GDM1 (cell line): ENCODE measurements at regions not wholly inside any gene's neighbourhood (a gene's known extent, or its start where the extent isn't known, plus 50 kb on each side); places are given as distances from the start of the nearest gene placed in this dataset.

ENCODE experiments used
- DNase-seq: peaks from one replicate; lab custom pipeline; 2025; lab: John Stamatoyannopoulos, UW

- DNase-seq: no peak
These were observed 73.9 kb downstream of the FOXD1 start for GRCh38 chr5:73374520-73375190.

- no peak for DNase-seq
These were observed 74.6 kb downstream of the FOXD1 start for GRCh38 chr5:73373814-73374510.

GRCh38 chr5:73370640-73371583 lies 77.7 kb downstream of the FOXD1 start:
- no peak for DNase-seq

- no peak for DNase-seq
These were observed 78.5 kb downstream of the FOXD1 start for GRCh38 chr5:73370095-73370494.

- DNase-seq: no peak
These were observed 79.3 kb downstream of the FOXD1 start for GRCh38 chr5:73369278-73369677.

- no peak for DNase-seq
These were observed 80.9 kb downstream of the FOXD1 start for GRCh38 chr5:73367650-73368049.

- no peak for DNase-seq
These were observed 82.4 kb downstream of the FOXD1 start for GRCh38 chr5:73365990-73366667.

- no peak for DNase-seq
These were observed 83.2 kb downstream of the FOXD1 start for GRCh38 chr5:73365301-73365853.

- no peak for DNase-seq
These were observed 84.5 kb downstream of the FOXD1 start for GRCh38 chr5:73363911-73364730.

GRCh38 chr5:73359395-73359794 lies 89.2 kb downstream of the FOXD1 start:
- DNase-seq: no peak

GRCh38 chr5:73358366-73358765 lies 90.2 kb downstream of the FOXD1 start:
- DNase-seq: no peak

- no peak for DNase-seq
These were observed 91.0 kb downstream of the FOXD1 start for GRCh38 chr5:73357576-73357975.

- DNase-seq: no peak
These were observed 93.5 kb downstream of the FOXD1 start for GRCh38 chr5:73355108-73355507.

GRCh38 chr5:73354406-73354805 lies 94.2 kb downstream of the FOXD1 start:
- no peak for DNase-seq

GRCh38 chr5:73352649-73353230 lies 95.8 kb downstream of the FOXD1 start:
- DNase-seq: no peak

- DNase-seq: no peak
These were observed 96.3 kb downstream of the FOXD1 start for GRCh38 chr5:73352243-73352642.

GRCh38 chr5:73351593-73351992 lies 97.0 kb downstream of the FOXD1 start:
- no peak for DNase-seq

- no peak for DNase-seq
These were observed 101.6 kb downstream of the FOXD1 start for GRCh38 chr5:73346878-73347408.

GRCh38 chr5:73344835-73345234 lies 103.7 kb downstream of the FOXD1 start:
- DNase-seq: no peak

- no peak for DNase-seq
These were observed 108.9 kb downstream of the FOXD1 start for GRCh38 chr5:73339711-73340110.
